ENCODE measurements at regions not wholly inside any gene's neighbourhood (a gene's known extent, or its start where the extent isn't known, plus 50 kb on each side); places are given as distances from the start of the nearest gene placed in this dataset.
"Not testable (repeated sequence)": the region's sequence is repeated elsewhere in the genome, so short reads cannot be mapped to it uniquely, and the experiment has no call there.

DNA sequence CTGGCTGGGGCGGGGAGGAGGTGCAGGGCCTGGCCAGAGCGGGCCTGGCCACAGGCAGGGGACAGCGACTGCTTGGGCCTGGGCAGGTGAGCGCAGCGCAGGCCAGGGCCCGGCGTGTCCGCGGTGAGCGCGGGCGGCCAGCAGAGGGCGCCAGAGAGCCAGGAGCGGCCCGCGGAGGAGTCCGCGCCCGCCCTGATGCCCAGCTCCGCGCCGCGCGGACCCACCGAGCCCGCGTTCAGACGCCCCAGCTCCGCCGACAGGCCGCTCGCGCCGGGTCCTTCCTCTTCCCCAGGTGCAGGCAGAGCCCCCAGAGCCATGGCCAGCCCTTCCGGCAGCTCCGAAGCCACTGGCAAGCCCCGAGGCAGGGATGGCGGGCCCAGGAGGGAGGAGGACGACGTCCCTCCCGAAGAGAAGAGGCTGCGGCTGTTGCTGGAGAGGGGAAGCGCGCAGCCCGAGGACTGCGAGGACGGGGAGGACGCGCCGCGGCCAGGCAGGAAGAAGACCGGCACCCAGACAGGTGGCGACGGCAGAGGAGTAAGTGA, 171.1 kb upstream of the OSBPL11 start:
- TF ChIP-seq, protein P1, sequence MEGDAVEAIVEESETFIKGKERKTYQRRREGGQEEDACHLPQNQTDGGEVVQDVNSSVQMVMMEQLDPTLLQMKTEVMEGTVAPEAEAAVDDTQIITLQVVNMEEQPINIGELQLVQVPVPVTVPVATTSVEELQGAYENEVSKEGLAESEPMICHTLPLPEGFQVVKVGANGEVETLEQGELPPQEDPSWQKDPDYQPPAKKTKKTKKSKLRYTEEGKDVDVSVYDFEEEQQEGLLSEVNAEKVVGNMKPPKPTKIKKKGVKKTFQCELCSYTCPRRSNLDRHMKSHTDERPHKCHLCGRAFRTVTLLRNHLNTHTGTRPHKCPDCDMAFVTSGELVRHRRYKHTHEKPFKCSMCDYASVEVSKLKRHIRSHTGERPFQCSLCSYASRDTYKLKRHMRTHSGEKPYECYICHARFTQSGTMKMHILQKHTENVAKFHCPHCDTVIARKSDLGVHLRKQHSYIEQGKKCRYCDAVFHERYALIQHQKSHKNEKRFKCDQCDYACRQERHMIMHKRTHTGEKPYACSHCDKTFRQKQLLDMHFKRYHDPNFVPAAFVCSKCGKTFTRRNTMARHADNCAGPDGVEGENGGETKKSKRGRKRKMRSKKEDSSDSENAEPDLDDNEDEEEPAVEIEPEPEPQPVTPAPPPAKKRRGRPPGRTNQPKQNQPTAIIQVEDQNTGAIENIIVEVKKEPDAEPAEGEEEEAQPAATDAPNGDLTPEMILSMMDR (conservative IDR thresholded peaks at IDR 0.05; ENCODE audit: low read depth, low read length) = 0 out of 2 replicates have a peak, but pooled peaks have one; percentile 25
- not testable (repeated sequence) for TF ChIP-seq EZH2 (IDR thresholded peaks at IDR 0.05; ENCODE audit: borderline replicate concordance, low read depth, low read length, poor library complexity, severe bottlenecking)

Measured in A673 (cell line).